Lung (tissue), 9 donors: ENCODE measurements at regions not wholly inside any gene's neighbourhood (a gene's known extent, or its start where the extent isn't known, plus 50 kb on each side); places are given as distances from the start of the nearest gene placed in this dataset.
"Not testable (repeated sequence)": the region's sequence is repeated elsewhere in the genome, so short reads cannot be mapped to it uniquely, and the experiment has no call there.

ENCODE experiments used
- ATAC-seq: fragments of 200-7000 bp; cut with Tn5 transposase; one replicate; pipeline ENCODE4 v1.9.1; 2020; ENCODE audit warnings: moderate number of reproducible peaks; ENCODE audit not compliant: insufficient read depth, low FRiP score
- DNase-seq, 3 donors: peaks; one replicate each; pipeline ENCODE4 v3.0.0-alpha.2; 2013 to 2017
- H3K27ac ChIP-seq, 2 donors: one replicate each; pipeline ENCODE4 v1.5.1; 2013; ENCODE audit warnings: mild to moderate bottlenecking in 2 of 2, moderate library complexity in 2 of 2, control low read depth in 1 of 2, inconsistent platforms in 1 of 2, low read depth in 1 of 2, low read length in 1 of 2
- H3K27me3 ChIP-seq, 3 donors: one replicate each; pipeline ENCODE4 v1.5.1; 2013; ENCODE audit warnings: low read length in 2 of 3; ENCODE audit not compliant: control insufficient read depth in 3 of 3, insufficient read depth in 3 of 3
- H3K36me3 ChIP-seq, 4 donors: one replicate each; pipeline ENCODE4 v1.5.1; 2013; ENCODE audit warnings: low read length in 4 of 4, mild to moderate bottlenecking in 1 of 4, moderate library complexity in 1 of 4; ENCODE audit not compliant: control insufficient read depth in 4 of 4, insufficient read depth in 4 of 4
- H3K4me1 ChIP-seq, 5 donors: one replicate each; pipeline ENCODE4 v1.5.1; 2013; ENCODE audit warnings: low read length in 5 of 5, mild to moderate bottlenecking in 2 of 5, moderate library complexity in 1 of 5; ENCODE audit not compliant: control insufficient read depth in 5 of 5, insufficient read depth in 5 of 5
- H3K4me3 ChIP-seq: one replicate; pipeline ENCODE4 v1.5.1; 2013; ENCODE audit warnings: mild to moderate bottlenecking, control low read depth, moderate library complexity
- H3K9ac ChIP-seq, 2 donors: one replicate each; pipeline ENCODE4 v1.5.1; 2013; ENCODE audit warnings: low read length in 2 of 2, control low read depth in 1 of 2; ENCODE audit not compliant: insufficient read depth in 1 of 2
- H3K9me3 ChIP-seq, 4 donors: one replicate each; pipeline ENCODE4 v1.5.1; 2013; ENCODE audit warnings: low read length in 3 of 4, mild to moderate bottlenecking in 1 of 4, moderate library complexity in 1 of 4; ENCODE audit not compliant: control insufficient read depth in 4 of 4, insufficient read depth in 3 of 4
- whole genome bisulfite sequencing, 2 donors: extraction: QIAGEN DNeasy Blood & Tissue Kit; methylation state at CpG; one replicate each; pipeline ENCODE4 v1.1.7; 2013; 5-methylcytosine and 5-hydroxymethylcytosine counted together
- donor health status: Bipolar disorder and iron deficiency.
- donor health status: healthy.
- donor health status: DM: yes; HTN: yes; CAD: no.

- H3K9ac ChIP-seq, ATAC-seq, H3K36me3 ChIP-seq, H3K4me1 ChIP-seq, H3K4me3 ChIP-seq, H3K9me3 ChIP-seq, H3K27ac ChIP-seq, H3K27me3 ChIP-seq: not testable (repeated sequence)
- DNase-seq: peak in 1 of 3 donors; percentile 1
- WGBS, 2 donors: 78 to 86% methylated on average over 4 of the region's 4 CpGs
Observed at GRCh38 chr4:189706821-189707220, 233.9 kb upstream of the FRG1 start.

GRCh38 chr4:189707227-189707626 is 233.4 kb upstream of the FRG1 start:
- H3K9me3 ChIP-seq, H3K27me3 ChIP-seq, H3K4me3 ChIP-seq, H3K27ac ChIP-seq, H3K36me3 ChIP-seq, ATAC-seq, H3K9ac ChIP-seq, DNase-seq, H3K4me1 ChIP-seq: not testable (repeated sequence)
- WGBS, 2 donors: 97 to 100% methylated on average over 1 of the region's 1 CpG

GRCh38 chr4:189711956-189712355 is 228.7 kb upstream of the FRG1 start:
- not testable (repeated sequence) for H3K4me3 ChIP-seq, H3K9me3 ChIP-seq, ATAC-seq, H3K27me3 ChIP-seq, DNase-seq, H3K36me3 ChIP-seq, H3K4me1 ChIP-seq, H3K27ac ChIP-seq, H3K9ac ChIP-seq
- 84 to 86% methylated on average over 3 of the region's 3 CpGs for WGBS, 2 donors

GRCh38 chr4:189721016-189721993 is 219.4 kb upstream of the FRG1 start:
- not testable (repeated sequence) for H3K9ac ChIP-seq, H3K27me3 ChIP-seq, H3K9me3 ChIP-seq, H3K4me1 ChIP-seq, H3K4me3 ChIP-seq, H3K27ac ChIP-seq, ATAC-seq, H3K36me3 ChIP-seq
- WGBS, 2 donors: 86 to 87% methylated on average over 17 of the region's 17 CpGs
- peak in 2 of 3 donors; percentile 5 to 31 for DNase-seq

GRCh38 chr4:189722324-189723003 is 218.2 kb upstream of the FRG1 start:
- not testable (repeated sequence) for H3K4me3 ChIP-seq, ATAC-seq, H3K9me3 ChIP-seq, H3K9ac ChIP-seq, H3K4me1 ChIP-seq, H3K27ac ChIP-seq, H3K36me3 ChIP-seq, H3K27me3 ChIP-seq
- DNase-seq: peak; percentile 41 to 93 (median 85)
- 72 to 77% methylated on average over 12 to 21 of the region's 23 CpGs for WGBS, 2 donors

- WGBS, 2 donors: 85 to 88% methylated on average over 4 of the region's 6 CpGs
- not testable (repeated sequence) for DNase-seq, H3K27ac ChIP-seq, H3K4me3 ChIP-seq, ATAC-seq, H3K36me3 ChIP-seq, H3K4me1 ChIP-seq, H3K9ac ChIP-seq, H3K9me3 ChIP-seq, H3K27me3 ChIP-seq
Observed at GRCh38 chr4:189727982-189728638, 212.6 kb upstream of the FRG1 start.

- DNase-seq, H3K36me3 ChIP-seq, H3K27me3 ChIP-seq, H3K4me1 ChIP-seq, H3K9me3 ChIP-seq, H3K27ac ChIP-seq, H3K4me3 ChIP-seq, H3K9ac ChIP-seq, ATAC-seq: not testable (repeated sequence)
- WGBS, 2 donors: 81 to 83% methylated on average over 10 of the region's 10 CpGs
Observed at GRCh38 chr4:189731989-189732388, 208.7 kb upstream of the FRG1 start.

- H3K4me3 ChIP-seq, H3K9me3 ChIP-seq, H3K27me3 ChIP-seq, H3K36me3 ChIP-seq, H3K9ac ChIP-seq, H3K27ac ChIP-seq, ATAC-seq, H3K4me1 ChIP-seq: not testable (repeated sequence)
- peak in 2 of 3 donors; percentile 3 to 4 for DNase-seq
- 73 to 80% methylated on average over 5 of the region's 5 CpGs for WGBS, 2 donors
Observed at GRCh38 chr4:189733507-189733906, 207.2 kb upstream of the FRG1 start.
